ENCODE measurements at regions not wholly inside any gene's neighbourhood (a gene's known extent, or its start where the extent isn't known, plus 50 kb on each side); places are given as distances from the start of the nearest gene placed in this dataset.

GRCh38 chr1:82893712-82894470, 1093.2 kb downstream of the ADGRL2 start:
- no peak for TF ChIP-seq CTCF (conservative IDR thresholded peaks at IDR 0.05; ENCODE audit: low read depth, low read length)
- no peak for TF ChIP-seq EZH2 (IDR thresholded peaks at IDR 0.05; ENCODE audit: borderline replicate concordance, low read depth, low read length, poor library complexity, severe bottlenecking)

All from A673 (cell line).